ENCODE measurements at regions not wholly inside any gene's neighbourhood (a gene's known extent, or its start where the extent isn't known, plus 50 kb on each side); places are given as distances from the start of the nearest gene placed in this dataset.

GRCh38 chr11:119995730-119996491 is 142.0 kb downstream of the TRIM29 start:
- TF ChIP-seq CTCF (IDR thresholded peaks at IDR 0.05; ENCODE audit: poor library complexity) (no peak), EZH2 (IDR thresholded peaks at IDR 0.05; ENCODE audit: borderline replicate concordance) (no peak)

Data from hepatocyte (in vitro differentiated cells).